Epithelial cell of prostate (primary cell): ENCODE measurements at regions not wholly inside any gene's neighbourhood (a gene's known extent, or its start where the extent isn't known, plus 50 kb on each side); places are given as distances from the start of the nearest gene placed in this dataset.
"Not testable (repeated sequence)": the region's sequence is repeated elsewhere in the genome, so short reads cannot be mapped to it uniquely, and the experiment has no call there.

Experiments used
- DNase-seq: peaks from one replicate; pipeline ENCODE4 v3.0.0-alpha.2; 2011; ENCODE audit warnings: low read depth, low spot score
- H3K27ac ChIP-seq: fragments of 450-650 bp; 2 replicates; pipeline ENCODE4 v1.5.1; 2017; ENCODE audit warnings: mild to moderate bottlenecking

DNA sequence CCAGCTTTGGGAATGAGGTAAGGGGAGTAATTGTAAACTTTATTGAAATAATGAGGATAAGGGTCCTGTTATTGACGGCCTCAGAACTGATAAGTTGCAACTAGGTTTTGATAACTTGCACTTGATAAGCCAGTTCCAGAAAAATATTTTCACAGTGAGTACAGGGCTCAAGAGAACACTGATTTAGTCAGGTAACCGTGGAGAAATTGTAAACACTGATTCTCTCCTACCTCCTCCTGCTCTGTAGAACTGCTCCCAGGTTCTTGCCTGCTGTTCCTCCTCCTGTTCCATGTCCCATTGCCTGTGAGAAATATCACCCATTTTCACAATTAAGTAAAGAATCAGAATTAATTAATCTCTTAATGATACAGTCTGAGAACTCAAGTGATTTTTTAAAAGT lies 55.0 kb upstream of the CXXC4 start:
- H3K27ac ChIP-seq = no peak overlapping the region
- DNase-seq = no peak

DNA sequence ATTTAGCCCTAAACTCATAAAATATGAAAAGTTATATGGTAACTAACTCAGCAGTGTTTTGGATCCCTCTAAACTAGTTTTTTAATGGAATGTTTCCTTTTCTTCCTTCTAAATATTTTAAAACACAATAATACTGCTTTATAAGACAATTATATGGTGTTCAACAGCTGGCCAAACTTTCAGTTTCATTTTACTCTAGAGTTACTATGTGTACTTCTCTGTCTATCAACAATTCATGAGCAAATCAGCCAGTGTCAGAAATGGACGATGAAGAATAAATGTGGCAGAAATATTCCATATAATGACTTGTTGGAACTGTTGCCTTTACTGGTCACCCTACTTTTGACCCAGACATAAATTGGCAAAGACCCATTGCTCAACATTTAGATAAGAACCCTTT lies 64.8 kb upstream of the CXXC4 start:
- DNase-seq = no peak
- no peak overlapping the region for H3K27ac ChIP-seq

GRCh38 chr4:104571341-104571740 lies 76.6 kb upstream of the CXXC4 start:
- peak; percentile 34 for DNase-seq

DNA sequence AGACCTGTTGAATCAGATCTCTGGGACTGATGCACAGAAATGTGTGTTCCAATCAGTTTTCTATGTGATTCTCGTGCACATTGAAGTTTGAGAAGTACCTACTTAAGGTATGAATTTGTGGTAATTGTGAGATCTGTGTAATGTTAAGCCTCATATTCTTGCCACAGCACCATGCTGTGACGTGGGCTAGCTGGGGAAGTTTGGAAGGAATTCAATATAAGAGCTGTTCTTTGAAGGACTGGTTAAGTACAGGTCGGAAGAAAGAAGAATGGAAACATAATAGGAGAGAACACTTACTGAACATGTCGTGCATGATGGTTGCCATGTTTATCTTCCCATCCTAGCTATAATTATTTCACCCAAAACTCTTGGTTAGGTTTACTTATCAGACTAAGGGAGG lies 79.7 kb upstream of the CXXC4 start:
- DNase-seq = no peak
- H3K27ac ChIP-seq = no peak overlapping the region

More at GRCh38 chr4:104571341-104571740, 76.6 kb upstream of the CXXC4 start:
- H3K27ac ChIP-seq = no peak overlapping the region

DNA sequence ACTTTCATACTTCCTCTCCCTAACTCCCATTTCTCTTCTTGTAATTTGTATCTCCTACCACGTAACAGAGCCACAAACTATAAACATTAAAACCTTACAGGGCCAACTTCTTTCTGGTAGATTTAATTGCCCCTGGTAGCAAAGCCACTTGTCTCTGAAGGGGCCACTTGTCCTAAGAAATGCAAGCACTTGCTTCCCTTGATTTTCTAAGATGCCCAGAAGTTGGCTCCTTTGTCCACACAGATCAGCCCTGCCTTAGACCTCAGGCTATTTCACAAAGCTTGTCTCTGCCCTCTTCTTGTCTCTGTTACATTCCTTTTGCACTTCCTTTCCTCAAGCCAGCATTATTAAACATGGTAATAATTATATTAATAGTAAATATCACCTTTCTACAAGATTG lies 80.6 kb upstream of the CXXC4 start:
- no peak overlapping the region for H3K27ac ChIP-seq
- no peak for DNase-seq

DNA sequence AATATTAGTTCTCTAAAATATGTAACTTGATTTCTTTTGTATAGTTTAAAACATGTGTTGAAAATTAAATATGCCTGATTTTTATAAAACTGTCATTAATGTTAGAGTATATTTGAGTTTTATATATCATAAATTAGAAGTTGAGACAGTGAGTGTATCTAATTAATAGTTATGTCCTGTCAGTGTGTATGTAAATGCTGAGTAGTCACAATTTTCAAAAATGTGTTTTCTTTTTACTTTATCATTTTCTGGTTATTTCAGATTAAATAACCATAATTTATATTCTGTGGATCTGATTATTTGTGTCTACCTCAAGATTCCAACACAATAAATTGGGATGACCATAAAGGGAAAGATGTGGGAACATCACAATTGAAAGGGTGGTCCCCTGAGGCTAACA lies 82.7 kb upstream of the CXXC4 start:
- no peak for DNase-seq
- no peak overlapping the region for H3K27ac ChIP-seq

- DNase-seq, H3K27ac ChIP-seq: not testable (repeated sequence)
Observed at GRCh38 chr4:104581476-104581875, 86.8 kb upstream of the CXXC4 start.

DNA sequence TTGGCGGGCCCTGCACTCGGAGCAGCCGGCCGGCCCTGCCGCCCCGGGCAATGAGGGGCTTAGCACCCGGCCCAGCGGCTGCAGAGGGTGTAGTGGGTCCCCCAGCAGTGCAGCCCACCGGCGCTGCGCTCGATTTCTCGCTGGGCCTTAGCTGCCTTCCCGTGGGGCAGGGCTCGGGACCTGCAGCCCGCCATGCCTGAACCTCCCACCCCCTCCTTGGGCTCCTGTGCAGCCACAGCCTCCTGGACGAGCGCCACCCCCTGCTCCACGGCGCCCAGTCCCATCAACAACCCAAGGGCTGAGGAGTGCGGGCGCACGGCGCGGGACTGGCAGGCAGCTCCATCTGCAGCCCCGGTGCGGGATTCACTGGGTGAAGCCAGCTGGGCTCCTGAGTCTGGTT lies 87.4 kb upstream of the CXXC4 start:
- DNase-seq, H3K27ac ChIP-seq: not testable (repeated sequence)

- no peak for DNase-seq
- H3K27ac ChIP-seq = no peak overlapping the region
Observed at GRCh38 chr4:104589264-104589868, 94.7 kb upstream of the CXXC4 start.

DNA sequence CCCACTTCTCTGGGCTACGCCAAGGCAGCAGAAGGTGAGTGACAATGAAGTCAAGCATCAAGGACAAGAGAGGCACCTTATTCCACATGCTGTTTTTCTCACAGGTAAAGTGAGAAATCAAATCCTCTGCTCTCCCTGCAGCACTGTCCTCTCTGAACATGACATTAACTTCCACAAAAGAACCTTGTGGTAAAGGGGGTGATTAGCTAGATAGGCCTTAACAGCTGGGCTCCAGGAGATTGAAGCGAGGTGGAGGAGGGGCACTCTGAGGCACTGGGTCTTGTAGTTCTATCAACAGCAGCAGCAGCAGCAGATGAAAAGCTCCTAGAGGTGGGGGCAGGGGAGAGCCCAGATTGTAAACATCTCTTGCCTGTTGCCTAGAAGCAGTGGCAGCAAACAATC lies 96.8 kb upstream of the CXXC4 start:
- no peak for DNase-seq
- H3K27ac ChIP-seq = no peak overlapping the region

DNA sequence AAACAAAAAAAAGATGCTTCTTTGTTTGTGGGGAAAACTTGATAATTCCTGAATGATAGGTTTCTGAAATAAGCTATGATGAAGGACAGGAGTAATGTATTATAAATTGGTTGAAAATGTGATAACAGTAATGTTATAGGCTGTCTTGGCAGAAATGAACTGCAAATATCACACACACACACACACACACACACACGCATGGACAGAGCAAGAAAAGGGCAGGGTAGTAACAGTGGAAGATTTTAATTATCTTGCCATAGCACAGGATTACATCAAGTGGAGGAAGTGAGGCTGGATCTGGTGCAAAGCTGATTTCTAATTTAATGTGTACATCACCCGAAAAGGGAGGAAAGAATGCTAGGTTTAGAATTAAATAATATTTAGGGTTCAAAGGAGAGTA lies 97.5 kb upstream of the CXXC4 start:
- DNase-seq = no peak

GRCh38 chr4:104593019-104593418 lies 98.3 kb upstream of the CXXC4 start:
- DNase-seq = no peak
- H3K27ac ChIP-seq = no peak overlapping the region

More for the DNA sequence above, 97.5 kb upstream of the CXXC4 start:
- no peak overlapping the region for H3K27ac ChIP-seq

DNA sequence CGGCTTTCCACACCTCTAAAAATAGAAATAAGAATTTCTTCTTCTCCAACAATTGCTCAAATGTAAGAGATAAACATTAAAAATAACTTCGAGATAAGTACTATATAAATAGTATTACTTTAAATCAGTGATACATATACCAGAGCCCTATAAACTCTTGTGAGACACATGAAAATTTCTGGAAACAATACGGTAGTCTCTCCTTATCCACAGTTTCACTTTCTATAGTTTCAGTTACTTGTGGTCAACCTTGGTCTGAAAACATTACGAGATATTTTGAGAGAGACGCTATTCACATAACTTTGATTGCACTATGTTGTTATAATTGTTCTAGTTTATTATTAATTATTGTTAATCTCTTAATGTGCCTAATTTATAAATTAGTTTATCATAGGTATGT lies 101.5 kb upstream of the CXXC4 start:
- DNase-seq = no peak
- no peak overlapping the region for H3K27ac ChIP-seq

- no peak overlapping the region for H3K27ac ChIP-seq
- no peak for DNase-seq
Observed at GRCh38 chr4:104615496-104615895, 120.8 kb upstream of the CXXC4 start.

DNA sequence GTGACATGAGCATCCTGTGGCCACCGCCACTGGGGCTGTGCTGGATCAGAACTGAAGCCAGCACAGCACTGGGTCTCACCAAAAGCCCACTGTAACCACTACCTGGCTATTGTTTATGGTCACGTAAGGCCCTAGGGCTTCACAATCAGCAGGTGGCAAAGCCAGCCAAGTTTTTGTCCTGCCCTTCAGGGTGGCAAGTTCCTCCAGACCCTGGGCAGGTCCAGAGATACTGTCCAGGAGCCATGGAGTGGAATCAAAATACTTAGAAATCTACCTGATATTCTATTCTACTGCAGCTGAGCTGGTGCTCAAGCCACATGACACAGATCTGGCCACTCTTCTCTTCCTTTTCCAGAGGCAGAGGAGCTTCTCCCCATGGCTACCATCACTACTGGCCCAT lies 121.2 kb upstream of the CXXC4 start:
- DNase-seq = no peak
- H3K27ac ChIP-seq = no peak overlapping the region

DNA sequence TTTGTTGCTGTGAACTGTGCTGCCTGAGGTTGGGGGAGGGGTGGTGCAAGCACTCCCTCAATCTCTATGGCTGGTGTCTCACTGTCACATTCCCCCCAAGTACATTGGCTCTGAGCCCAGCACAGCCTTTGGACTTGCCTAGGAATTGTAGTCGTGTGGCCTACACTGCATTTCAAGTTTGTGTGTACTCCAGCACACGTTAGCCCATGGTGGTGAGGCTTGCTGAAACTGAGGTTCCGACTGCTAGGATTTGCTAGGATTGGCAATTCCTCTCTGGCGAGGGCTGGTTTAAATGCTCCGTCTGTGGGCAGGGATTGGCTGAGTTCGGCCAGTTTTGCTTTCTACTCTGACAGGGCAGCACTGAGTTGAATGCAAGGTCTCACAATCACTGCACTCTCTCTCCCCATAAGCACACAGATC lies 121.7 kb upstream of the CXXC4 start:
- no peak overlapping the region for H3K27ac ChIP-seq
- DNase-seq = no peak

DNA sequence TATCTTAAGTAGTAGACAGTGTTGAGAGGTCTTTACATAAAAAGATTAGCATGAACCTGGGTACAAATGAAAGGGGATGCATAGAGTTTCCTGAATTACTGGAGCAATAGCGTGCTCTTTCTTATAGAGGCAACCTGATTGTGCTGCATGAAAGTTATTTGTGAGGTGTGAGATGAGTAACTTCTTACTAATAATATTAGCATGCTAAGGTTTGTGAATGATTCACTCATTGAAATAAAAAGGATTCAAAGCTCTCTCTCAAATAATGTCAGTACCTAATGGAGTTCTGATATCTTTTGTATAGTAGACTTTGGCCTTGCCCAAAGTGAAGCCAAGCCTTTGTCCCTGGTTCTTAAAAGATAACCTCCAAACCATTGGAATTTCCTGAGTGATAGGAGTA lies 131.0 kb upstream of the CXXC4 start:
- no peak overlapping the region for H3K27ac ChIP-seq
- DNase-seq = no peak

DNA sequence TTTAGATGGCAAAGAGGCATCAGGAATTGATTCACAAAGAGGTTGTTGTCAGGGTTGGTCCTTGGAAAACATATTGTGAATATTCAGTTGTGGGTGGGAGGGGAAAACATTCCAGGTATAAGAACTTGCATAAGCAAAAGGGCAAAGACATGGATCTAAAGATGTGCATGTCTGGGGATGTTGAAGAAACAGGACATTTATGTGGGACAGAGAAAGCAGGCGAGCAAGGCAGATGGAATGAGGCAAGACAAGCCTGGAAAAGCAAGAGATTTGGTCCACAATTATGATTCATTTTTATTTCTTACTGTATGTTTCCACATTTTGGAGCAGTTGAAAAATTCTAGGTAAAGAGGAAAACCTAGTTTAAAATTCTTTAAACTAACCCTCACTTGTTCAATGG lies 134.9 kb upstream of the CXXC4 start:
- no peak overlapping the region for H3K27ac ChIP-seq
- no peak for DNase-seq

GRCh38 chr4:104630272-104630671 lies 135.6 kb upstream of the CXXC4 start:
- H3K27ac ChIP-seq = no peak overlapping the region
- no peak for DNase-seq

GRCh38 chr4:104631000-104631399 lies 136.3 kb upstream of the CXXC4 start:
- no peak overlapping the region for H3K27ac ChIP-seq
- DNase-seq = no peak

DNA sequence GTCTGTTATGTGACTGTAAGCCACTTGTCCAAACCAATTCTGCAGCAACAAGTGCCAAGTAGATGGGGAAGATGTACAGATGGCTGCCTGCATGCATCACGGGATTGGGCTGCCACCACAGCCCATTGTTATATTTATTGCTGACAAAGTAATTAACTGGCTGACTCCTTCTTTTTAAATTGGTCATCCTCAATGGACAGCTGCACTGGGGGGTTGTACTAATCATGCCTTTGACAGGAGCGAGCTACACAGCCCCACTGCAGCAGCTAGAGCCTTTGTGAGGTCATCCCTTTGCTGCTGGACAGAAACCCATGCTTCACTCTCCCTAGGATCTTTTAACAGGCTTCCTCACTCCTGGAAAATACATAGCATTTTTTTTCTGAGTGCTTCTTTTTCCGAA lies 146.7 kb upstream of the CXXC4 start:
- DNase-seq = no peak
- no peak overlapping the region for H3K27ac ChIP-seq

DNA sequence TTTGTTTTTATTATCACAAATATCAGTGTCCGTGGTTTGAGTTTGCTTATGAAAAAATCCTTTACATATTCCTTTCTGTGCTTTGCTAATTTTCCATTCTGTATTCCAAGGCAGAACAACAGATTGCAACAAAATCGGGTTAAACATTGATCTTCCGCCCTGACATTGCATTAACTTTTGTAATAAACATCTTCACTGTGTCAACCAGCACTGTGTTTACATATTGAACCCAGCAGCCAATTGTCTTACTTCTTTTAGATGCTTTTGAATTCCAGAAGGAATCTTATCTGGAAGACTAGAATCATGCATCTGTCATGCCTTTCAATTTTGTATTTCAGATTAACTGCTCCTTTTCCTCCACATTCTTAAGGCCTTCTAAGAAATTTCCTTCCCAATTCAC lies 147.8 kb upstream of the CXXC4 start:
- H3K27ac ChIP-seq = no peak overlapping the region
- DNase-seq = no peak

- H3K27ac ChIP-seq = no peak overlapping the region
- DNase-seq = no peak
Observed at GRCh38 chr4:104643805-104644204, 149.1 kb upstream of the CXXC4 start.
